RWPE2 (cell line): ENCODE measurements at regions not wholly inside any gene's neighbourhood (a gene's known extent, or its start where the extent isn't known, plus 50 kb on each side); places are given as distances from the start of the nearest gene placed in this dataset.
A peak's percentile ranks its signal among the peaks of the same experiment; 100 is the strongest.

Source experiments
- ATAC-seq: fragments of 200-7000 bp; cut with Tn5 transposase; 3 replicates; pipeline ENCODE4 v1.9.1; 2021; ENCODE audit warnings: low read depth
- DNase-seq: peaks from one replicate; pipeline ENCODE4 v3.0.0-alpha.2; 2020; ENCODE audit warnings: low spot score
- H3K27ac ChIP-seq: fragments of 450-650 bp; 2 replicates; pipeline ENCODE4 v1.5.1; 2017; ENCODE audit warnings: mild to moderate bottlenecking; ENCODE audit not compliant: poor library complexity, severe bottlenecking
- H3K27me3 ChIP-seq: fragments of 250-450 bp; sonication (Bioruptor Pico); 2 replicates; pipeline ENCODE4 v1.5.1; 2021; ENCODE audit warnings: mild to moderate bottlenecking, moderate library complexity; ENCODE audit not compliant: insufficient read depth, poor library complexity, severe bottlenecking
- H3K36me3 ChIP-seq: fragments of 250-450 bp; sonication (Bioruptor Pico); 2 replicates; pipeline ENCODE4 v1.5.1; 2020; ENCODE audit warnings: low read depth, mild to moderate bottlenecking, moderate library complexity
- H3K4me1 ChIP-seq: fragments of 250-450 bp; sonication (Bioruptor Pico); 2 replicates; pipeline ENCODE4 v1.5.1; 2021; ENCODE audit warnings: mild to moderate bottlenecking, moderate library complexity; ENCODE audit not compliant: insufficient read depth, poor library complexity, severe bottlenecking
- H3K4me3 ChIP-seq: fragments of 250-450 bp; sonication (Bioruptor Pico); 2 replicates; pipeline ENCODE4 v1.5.1; 2021; ENCODE audit warnings: mild to moderate bottlenecking, moderate library complexity; ENCODE audit not compliant: severe bottlenecking
- H3K9me3 ChIP-seq: fragments of 250-450 bp; sonication (Bioruptor Pico); 2 replicates; pipeline ENCODE4 v1.5.1; 2021; ENCODE audit warnings: mild to moderate bottlenecking, moderate library complexity; ENCODE audit not compliant: severe bottlenecking
- CTCF ChIP-seq: fragments of 450-650 bp; IDR thresholded peaks from one replicate; pipeline ENCODE4 v1.5.1; 2017; ENCODE audit warnings: mild to moderate bottlenecking, moderate library complexity; ENCODE audit not compliant: poor library complexity, severe bottlenecking

- H3K4me1 ChIP-seq, result peaks cover 9% of the 10 kb centered on the region
- H3K4me3 ChIP-seq, result no peak overlapping the region
- DNase-seq (no peak), ATAC-seq (no peak)
- peaks cover 4% of the 10 kb centered on the region for H3K9me3 ChIP-seq
- TF ChIP-seq CTCF, result no peak
- no peaks in the 10 kb centered on the region for H3K27me3 ChIP-seq
- no peak overlapping the region for H3K27ac ChIP-seq
- H3K36me3 ChIP-seq, result peaks cover 5% of the 10 kb centered on the region; the same call in 1 of the 2 replicates
Observed at GRCh38 chr2:18339326-18339725, 221.1 kb downstream of the RDH14 start.

- Histone ChIP-seq H3K36me3 (peaks cover 5% of the 10 kb centered on the region; the same call in 1 of the 2 replicates), H3K4me1 (peaks cover 9% of the 10 kb centered on the region), H3K4me3 (no peak overlapping the region), H3K27me3 (no peaks in the 10 kb centered on the region), H3K9me3 (peaks cover 3% of the 10 kb centered on the region), H3K27ac (peak overlapping the region; percentile 29)
- DNase-seq, result no peak
- ATAC-seq, result peak; percentile 70
- TF ChIP-seq CTCF, result no peak
Observed at GRCh38 chr2:18336975-18337374, 223.5 kb downstream of the RDH14 start.

GRCh38 chr2:18332477-18332876 is 228.0 kb downstream of the RDH14 start:
- no peak for DNase-seq
- Histone ChIP-seq H3K36me3 (no peaks in the 10 kb centered on the region), H3K9me3 (no peaks in the 10 kb centered on the region), H3K4me1 (peaks cover 9% of the 10 kb centered on the region), H3K27ac (no peak overlapping the region), H3K4me3 (no peak overlapping the region), H3K27me3 (no peaks in the 10 kb centered on the region)
- no peak for TF ChIP-seq CTCF
- ATAC-seq, result no peak

GRCh38 chr2:18325118-18325517 is 235.3 kb downstream of the RDH14 start:
- no peak for ATAC-seq
- TF ChIP-seq CTCF, result no peak
- H3K27me3 ChIP-seq, result no peaks in the 10 kb centered on the region
- no peak for DNase-seq
- H3K4me1 ChIP-seq, result peaks cover 3% of the 10 kb centered on the region
- H3K27ac ChIP-seq, result no peak overlapping the region
- no peaks in the 10 kb centered on the region for H3K9me3 ChIP-seq
- no peaks in the 10 kb centered on the region for H3K36me3 ChIP-seq
- H3K4me3 ChIP-seq, result no peak overlapping the region

GRCh38 chr2:18319987-18320386 is 240.5 kb downstream of the RDH14 start:
- no peak for TF ChIP-seq CTCF
- H3K4me1 ChIP-seq, result peaks cover 3% of the 10 kb centered on the region
- no peak for ATAC-seq

More at GRCh38 chr2:18319987-18320386, 240.5 kb downstream of the RDH14 start:
- no peaks in the 10 kb centered on the region for H3K9me3 ChIP-seq
- H3K27me3 ChIP-seq, result no peaks in the 10 kb centered on the region
- no peak overlapping the region for H3K27ac ChIP-seq
- no peak for DNase-seq
- no peaks in the 10 kb centered on the region for H3K36me3 ChIP-seq
- no peak overlapping the region for H3K4me3 ChIP-seq
